Uterus (tissue), 2 donors: ENCODE measurements at regions not wholly inside any gene's neighbourhood (a gene's known extent, or its start where the extent isn't known, plus 50 kb on each side); places are given as distances from the start of the nearest gene placed in this dataset.
"Not testable (repeated sequence)": the region's sequence is repeated elsewhere in the genome, so short reads cannot be mapped to it uniquely, and the experiment has no call there.

Experiments
- POLR2A ChIP-seq, 2 donors: fragments of 450-650 bp; IDR thresholded peaks; one replicate each; pipeline ENCODE4 v1.6.1; 2016; ENCODE audit warnings: antibody characterized with exemption in 2 of 2, mild to moderate bottlenecking in 1 of 2, moderate library complexity in 1 of 2
- TF ChIP-seq, protein P1 (sequence below), 4 experiments: fragments of 200-600 bp in 2 of 4; fragments of 450-650 bp in 2 of 4; sonication (generic) in 2 of 4; IDR thresholded peaks; one replicate each; pipeline ENCODE4 v1.5.1; 2016 to 2019; ENCODE audit warnings: antibody characterized with exemption in 4 of 4, mild to moderate bottlenecking in 2 of 4, moderate library complexity in 1 of 4

DNA sequence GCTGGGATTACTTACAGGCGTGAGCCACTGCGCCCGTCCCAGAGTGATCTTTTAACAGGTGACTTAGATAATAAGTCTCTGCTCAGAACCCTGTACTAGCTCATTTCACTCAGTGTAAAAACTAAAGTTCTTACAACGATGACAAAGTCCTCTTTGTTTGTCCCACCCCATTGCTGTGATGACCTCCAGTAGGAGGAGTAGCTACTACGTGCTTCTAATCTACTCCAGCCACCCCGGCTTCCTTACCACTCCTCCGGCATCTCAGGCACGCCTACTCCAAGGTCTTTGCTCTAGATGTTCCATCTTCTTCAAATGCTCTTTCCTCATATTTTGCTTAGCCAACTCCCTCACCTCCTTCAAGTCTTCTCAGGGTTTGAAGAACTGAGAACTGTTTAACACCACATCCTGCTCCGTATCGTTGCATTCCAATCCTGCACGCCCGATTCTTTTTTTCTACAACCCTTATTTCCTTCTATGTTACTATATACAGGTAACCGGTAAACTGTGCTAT lies 108.4 kb upstream of the METTL14 start:
- TF ChIP-seq POLR2A (IDR thresholded peaks at IDR 0.05) = not testable (repeated sequence)
- TF ChIP-seq, protein P1, sequence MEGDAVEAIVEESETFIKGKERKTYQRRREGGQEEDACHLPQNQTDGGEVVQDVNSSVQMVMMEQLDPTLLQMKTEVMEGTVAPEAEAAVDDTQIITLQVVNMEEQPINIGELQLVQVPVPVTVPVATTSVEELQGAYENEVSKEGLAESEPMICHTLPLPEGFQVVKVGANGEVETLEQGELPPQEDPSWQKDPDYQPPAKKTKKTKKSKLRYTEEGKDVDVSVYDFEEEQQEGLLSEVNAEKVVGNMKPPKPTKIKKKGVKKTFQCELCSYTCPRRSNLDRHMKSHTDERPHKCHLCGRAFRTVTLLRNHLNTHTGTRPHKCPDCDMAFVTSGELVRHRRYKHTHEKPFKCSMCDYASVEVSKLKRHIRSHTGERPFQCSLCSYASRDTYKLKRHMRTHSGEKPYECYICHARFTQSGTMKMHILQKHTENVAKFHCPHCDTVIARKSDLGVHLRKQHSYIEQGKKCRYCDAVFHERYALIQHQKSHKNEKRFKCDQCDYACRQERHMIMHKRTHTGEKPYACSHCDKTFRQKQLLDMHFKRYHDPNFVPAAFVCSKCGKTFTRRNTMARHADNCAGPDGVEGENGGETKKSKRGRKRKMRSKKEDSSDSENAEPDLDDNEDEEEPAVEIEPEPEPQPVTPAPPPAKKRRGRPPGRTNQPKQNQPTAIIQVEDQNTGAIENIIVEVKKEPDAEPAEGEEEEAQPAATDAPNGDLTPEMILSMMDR (IDR thresholded peaks at IDR 0.05) = not testable (repeated sequence)
